Stimulated activated CD4-positive, alpha-beta T cell treated with anti-CD3 and anti-CD28 coated beads, Interleukin-2, amount 100 ng/mL, for 24 hours (primary cell): ENCODE measurements at regions not wholly inside any gene's neighbourhood (a gene's known extent, or its start where the extent isn't known, plus 50 kb on each side); places are given as distances from the start of the nearest gene placed in this dataset.

Experiments used
- DNase-seq, 2 donors: peaks; one replicate each; pipeline ENCODE4 v3.0.0-alpha.2; 2020

DNA sequence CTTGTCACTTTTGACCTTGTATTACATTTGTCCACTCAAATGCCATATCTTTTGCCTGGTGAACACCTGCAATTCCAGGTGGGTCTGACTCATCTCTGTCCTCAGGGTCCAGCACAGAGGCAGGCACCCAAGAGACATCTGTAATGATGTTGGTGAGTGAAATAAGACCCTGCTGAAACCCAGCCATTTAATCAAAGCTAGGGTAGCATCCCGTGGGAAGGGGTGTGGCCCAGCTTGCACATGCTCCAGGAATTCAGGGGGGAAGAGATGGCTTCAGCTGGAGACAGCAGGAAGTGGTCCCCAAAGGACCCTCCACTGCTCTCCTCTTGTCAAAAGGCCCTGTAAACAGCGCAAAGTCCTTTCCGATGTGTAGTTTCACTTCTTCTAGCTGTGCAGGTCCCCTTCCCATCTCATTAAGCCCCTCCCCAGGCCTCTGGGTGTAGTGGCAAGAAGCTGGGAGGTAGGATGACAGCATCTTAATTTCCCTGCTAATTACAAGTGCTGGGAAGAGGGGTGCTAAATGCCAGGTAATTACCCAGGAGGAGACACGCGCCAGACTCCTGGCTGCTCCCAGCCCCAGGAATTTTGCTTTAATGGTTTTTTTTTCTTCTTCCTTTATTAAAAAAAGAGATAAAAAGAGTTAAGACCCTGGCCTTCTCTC lies 54.4 kb upstream of the TRABD2B start:
- no peak for DNase-seq

- DNase-seq: no peak
Measured at GRCh38 chr1:48049823-48050535, 52.8 kb upstream of the TRABD2B start.

GRCh38 chr1:48048980-48049379 lies 51.8 kb upstream of the TRABD2B start:
- DNase-seq: no peak

GRCh38 chr1:48048064-48048463 lies 50.9 kb upstream of the TRABD2B start:
- DNase-seq: no peak

DNA sequence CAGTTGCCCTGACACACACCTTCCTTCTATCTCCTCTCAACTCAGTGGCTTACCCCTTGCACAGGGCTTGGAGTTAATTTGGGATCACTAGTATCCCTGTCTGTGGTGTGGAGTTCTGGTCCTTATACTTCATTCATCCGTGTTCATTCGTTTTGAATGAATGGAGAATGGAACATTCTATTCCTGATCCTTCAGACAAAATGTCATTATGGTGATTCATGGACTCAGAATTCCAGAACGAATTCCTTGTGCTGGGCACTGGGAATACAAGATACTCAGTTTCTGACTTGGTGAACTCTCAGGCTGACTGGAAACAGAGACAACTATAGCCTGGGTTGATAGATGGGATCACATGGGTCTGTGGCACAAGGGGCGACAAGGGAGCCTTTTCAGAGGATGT lies 49.9 kb upstream of the TRABD2B start:
- no peak for DNase-seq
